ENCODE measurements at regions not wholly inside any gene's neighbourhood (a gene's known extent, or its start where the extent isn't known, plus 50 kb on each side); places are given as distances from the start of the nearest gene placed in this dataset.

- no peak for DNase-seq (ENCODE audit: low read depth in 2 of 2)
Measured at GRCh38 chr5:39475881-39476842, 51.4 kb upstream of the DAB2 start.

GRCh38 chr5:39475159-39475571, 50.4 kb upstream of the DAB2 start:
- no peak for DNase-seq (ENCODE audit: low read depth in 2 of 2)

Data from stimulated activated CD8-positive, alpha-beta memory T cell treated with anti-CD3 and anti-CD28 coated beads, Interleukin-7, amount 100 ng/mL, for 1 hour (primary cell).